Prostate gland (tissue), 2 donors: ENCODE measurements at regions not wholly inside any gene's neighbourhood (a gene's known extent, or its start where the extent isn't known, plus 50 kb on each side); places are given as distances from the start of the nearest gene placed in this dataset.

ENCODE experiments used
- CTCF ChIP-seq, 4 experiments: fragments of 200-600 bp in 2 of 4; fragments of 450-650 bp in 2 of 4; sonication (generic) in 2 of 4; IDR thresholded peaks; 1 replicate in 3 of 4; 2 replicates in 1 of 4; pipeline ENCODE4 v1.5.1; 2016 to 2019; ENCODE audit warnings: antibody characterized with exemption in 4 of 4, mild to moderate bottlenecking in 2 of 4, moderate library complexity in 2 of 4
- POLR2A ChIP-seq: fragments of 450-650 bp; IDR thresholded peaks from one replicate; pipeline ENCODE4 v1.6.1; 2016; ENCODE audit warnings: antibody characterized with exemption, mild to moderate bottlenecking

GRCh38 chr2:81327911-81328310, 1023.4 kb upstream of the LRRTM1 start:
- TF ChIP-seq CTCF (IDR thresholded peaks at IDR 0.05) (no peak), POLR2A (no peak)
